ENCODE measurements at regions not wholly inside any gene's neighbourhood (a gene's known extent, or its start where the extent isn't known, plus 50 kb on each side); places are given as distances from the start of the nearest gene placed in this dataset.

DNA sequence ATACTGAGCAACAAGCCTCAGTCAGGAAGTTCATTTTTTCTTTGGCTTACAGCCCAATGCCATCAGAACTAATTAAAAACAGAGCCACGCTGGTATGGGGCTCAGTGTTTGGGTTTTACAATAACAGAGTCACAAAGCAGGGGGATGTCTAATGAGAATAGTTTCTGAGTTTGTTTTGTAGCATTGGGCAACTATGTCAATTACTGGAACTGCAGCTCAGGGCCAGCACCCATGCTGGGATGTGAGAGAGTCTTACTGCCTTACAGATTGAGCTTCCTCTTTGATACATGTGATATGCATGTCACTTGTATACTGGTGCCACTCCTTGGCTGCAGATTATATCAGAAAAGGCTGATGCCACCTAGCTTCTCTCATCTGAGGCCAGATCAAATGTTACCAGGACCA lies 117.6 kb downstream of the TFAP2B start:
- peak; percentile 33; the same call in 1 of the 3 replicates for ATAC-seq
- TF ChIP-seq POU6F1 (CRISPR knock-in tag; IDR thresholded peaks at IDR 0.05; ENCODE audit: borderline replicate concordance, low read depth): no peak
- TF ChIP-seq BACH2 (CRISPR knock-in tag; IDR thresholded peaks at IDR 0.05; ENCODE audit: borderline replicate concordance): no peak
- TF ChIP-seq TOX (CRISPR knock-in tag; IDR thresholded peaks at IDR 0.05; ENCODE audit: borderline replicate concordance): no peak
- TF ChIP-seq TCF4 (CRISPR knock-in tag; IDR thresholded peaks at IDR 0.05; ENCODE audit: borderline replicate concordance): peak; percentile 84
- TF ChIP-seq TSHZ2 (CRISPR knock-in tag; IDR thresholded peaks at IDR 0.05): peak; percentile 58; the same call in 1 of the 2 replicates
- no peak; the same call in 1 of the 2 replicates for TF ChIP-seq ZNF565 (CRISPR knock-in tag; conservative IDR thresholded peaks at IDR 0.05; ENCODE audit: low read depth)

GRCh38 chr6:50939931-50940330 lies 121.3 kb downstream of the TFAP2B start:
- no peak for ATAC-seq
- TF ChIP-seq POU6F1 (CRISPR knock-in tag; IDR thresholded peaks at IDR 0.05; ENCODE audit: borderline replicate concordance, low read depth): no peak
- no peak for TF ChIP-seq ZNF70 (CRISPR knock-in tag; IDR thresholded peaks at IDR 0.05)
- TF ChIP-seq ZC3H10 (CRISPR knock-in tag; IDR thresholded peaks at IDR 0.05): no peak
- TF ChIP-seq ESRRG (CRISPR knock-in tag; IDR thresholded peaks at IDR 0.05): no peak
- TF ChIP-seq ZFP30 (CRISPR knock-in tag; IDR thresholded peaks at IDR 0.05): no peak
- no peak for TF ChIP-seq RARB (CRISPR knock-in tag; IDR thresholded peaks at IDR 0.05)
- no peak for TF ChIP-seq ZNF565 (CRISPR knock-in tag; conservative IDR thresholded peaks at IDR 0.05; ENCODE audit: low read depth)
- no peak for TF ChIP-seq CSDC2 (CRISPR knock-in tag; IDR thresholded peaks at IDR 0.05)
- TF ChIP-seq ARNTL (CRISPR knock-in tag; IDR thresholded peaks at IDR 0.05; ENCODE audit: borderline replicate concordance, low read depth): no peak
- TF ChIP-seq, protein P1, sequence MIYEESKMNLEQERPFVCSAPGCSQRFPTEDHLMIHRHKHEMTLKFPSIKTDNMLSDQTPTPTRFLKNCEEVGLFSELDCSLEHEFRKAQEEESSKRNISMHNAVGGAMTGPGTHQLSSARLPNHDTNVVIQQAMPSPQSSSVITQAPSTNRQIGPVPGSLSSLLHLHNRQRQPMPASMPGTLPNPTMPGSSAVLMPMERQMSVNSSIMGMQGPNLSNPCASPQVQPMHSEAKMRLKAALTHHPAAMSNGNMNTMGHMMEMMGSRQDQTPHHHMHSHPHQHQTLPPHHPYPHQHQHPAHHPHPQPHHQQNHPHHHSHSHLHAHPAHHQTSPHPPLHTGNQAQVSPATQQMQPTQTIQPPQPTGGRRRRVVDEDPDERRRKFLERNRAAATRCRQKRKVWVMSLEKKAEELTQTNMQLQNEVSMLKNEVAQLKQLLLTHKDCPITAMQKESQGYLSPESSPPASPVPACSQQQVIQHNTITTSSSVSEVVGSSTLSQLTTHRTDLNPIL (CRISPR knock-in tag; IDR thresholded peaks at IDR 0.05; ENCODE audit: low read depth): no peak
- no peak for TF ChIP-seq BACH2 (CRISPR knock-in tag; IDR thresholded peaks at IDR 0.05; ENCODE audit: borderline replicate concordance)
- TF ChIP-seq TOX (CRISPR knock-in tag; IDR thresholded peaks at IDR 0.05; ENCODE audit: borderline replicate concordance): no peak
- TF ChIP-seq, protein P2, sequence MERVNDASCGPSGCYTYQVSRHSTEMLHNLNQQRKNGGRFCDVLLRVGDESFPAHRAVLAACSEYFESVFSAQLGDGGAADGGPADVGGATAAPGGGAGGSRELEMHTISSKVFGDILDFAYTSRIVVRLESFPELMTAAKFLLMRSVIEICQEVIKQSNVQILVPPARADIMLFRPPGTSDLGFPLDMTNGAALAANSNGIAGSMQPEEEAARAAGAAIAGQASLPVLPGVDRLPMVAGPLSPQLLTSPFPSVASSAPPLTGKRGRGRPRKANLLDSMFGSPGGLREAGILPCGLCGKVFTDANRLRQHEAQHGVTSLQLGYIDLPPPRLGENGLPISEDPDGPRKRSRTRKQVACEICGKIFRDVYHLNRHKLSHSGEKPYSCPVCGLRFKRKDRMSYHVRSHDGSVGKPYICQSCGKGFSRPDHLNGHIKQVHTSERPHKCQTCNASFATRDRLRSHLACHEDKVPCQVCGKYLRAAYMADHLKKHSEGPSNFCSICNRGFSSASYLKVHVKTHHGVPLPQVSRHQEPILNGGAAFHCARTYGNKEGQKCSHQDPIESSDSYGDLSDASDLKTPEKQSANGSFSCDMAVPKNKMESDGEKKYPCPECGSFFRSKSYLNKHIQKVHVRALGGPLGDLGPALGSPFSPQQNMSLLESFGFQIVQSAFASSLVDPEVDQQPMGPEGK (CRISPR knock-in tag; IDR thresholded peaks at IDR 0.05; ENCODE audit: borderline replicate concordance): no peak

GRCh38 chr6:50945789-50946188 lies 127.1 kb downstream of the TFAP2B start:
- ATAC-seq: no peak

More at GRCh38 chr6:50945789-50946188, 127.1 kb downstream of the TFAP2B start:
- no peak for TF ChIP-seq ZFP30 (CRISPR knock-in tag; IDR thresholded peaks at IDR 0.05)
- no peak for TF ChIP-seq OSR1 (CRISPR knock-in tag; IDR thresholded peaks at IDR 0.05)
- TF ChIP-seq RARB (CRISPR knock-in tag; IDR thresholded peaks at IDR 0.05): no peak
- TF ChIP-seq ESRRG (CRISPR knock-in tag; IDR thresholded peaks at IDR 0.05): no peak
- no peak for TF ChIP-seq ARNTL (CRISPR knock-in tag; IDR thresholded peaks at IDR 0.05; ENCODE audit: borderline replicate concordance, low read depth)
- TF ChIP-seq PPARA (CRISPR knock-in tag; IDR thresholded peaks at IDR 0.05; ENCODE audit: borderline replicate concordance): no peak
- TF ChIP-seq BACH2 (CRISPR knock-in tag; IDR thresholded peaks at IDR 0.05; ENCODE audit: borderline replicate concordance): no peak
- no peak for TF ChIP-seq POU6F1 (CRISPR knock-in tag; IDR thresholded peaks at IDR 0.05; ENCODE audit: borderline replicate concordance, low read depth)
- TF ChIP-seq CSDC2 (CRISPR knock-in tag; IDR thresholded peaks at IDR 0.05): no peak
- TF ChIP-seq, protein P1 (CRISPR knock-in tag; IDR thresholded peaks at IDR 0.05; ENCODE audit: low read depth): no peak
- TF ChIP-seq ZNF8 (CRISPR knock-in tag; IDR thresholded peaks at IDR 0.05): no peak

Measured in SK-N-SH treated with all-trans-retinoic acid at 6 μM for 48 hours (cell line).